Left lung (tissue), 4 donors: ENCODE measurements at regions not wholly inside any gene's neighbourhood (a gene's known extent, or its start where the extent isn't known, plus 50 kb on each side); places are given as distances from the start of the nearest gene placed in this dataset.

Experiments used
- ATAC-seq: fragments of 200-7000 bp; cut with Tn5 transposase; one replicate; pipeline ENCODE4 v1.9.1; 2020; ENCODE audit warnings: moderate library complexity
- DNase-seq, 4 donors: peaks; one replicate each; pipeline ENCODE4 v3.0.0-alpha.2; 2013 to 2020
- H3K27ac ChIP-seq, 2 donors: fragments of 200-600 bp; sonication (generic) in 1 of 2; one replicate each; pipeline versions ENCODE4 v1.5.0 to v1.8.0; 2020 to 2021
- H3K27me3 ChIP-seq, 2 donors: fragments of 200-600 bp; sonication (generic) in 1 of 2; one replicate each; pipeline versions ENCODE4 v1.5.0 to v1.8.0; 2020 to 2021
- H3K36me3 ChIP-seq, 2 donors: fragments of 200-600 bp; sonication (generic) in 1 of 2; one replicate each; pipeline versions ENCODE4 v1.5.0 to v1.8.0; 2020 to 2021
- H3K4me1 ChIP-seq, 2 donors: fragments of 200-600 bp; one replicate each; pipeline ENCODE4 v1.8.0; 2021
- H3K4me3 ChIP-seq, 2 donors: fragments of 200-600 bp; sonication (generic) in 1 of 2; one replicate each; pipeline versions ENCODE4 v1.5.0 to v1.8.0; 2020 to 2021; ENCODE audit warnings: mild to moderate bottlenecking in 1 of 2
- H3K9me3 ChIP-seq, 2 donors: fragments of 200-600 bp; sonication (generic) in 1 of 2; one replicate each; pipeline versions ENCODE4 v1.5.0 to v1.8.0; 2020 to 2021
- CTCF ChIP-seq, 2 donors: fragments of 200-600 bp; sonication (generic) in 1 of 2; IDR thresholded peaks; one replicate each; pipeline versions ENCODE4 v1.5.0 to v1.8.0; 2021; ENCODE audit warnings: antibody characterized with exemption in 2 of 2
- intact Hi-C, 2 donors: fragments of 100-400 bp; cut with DNase I; formaldehyde crosslinking; loops; one replicate each; pipeline versions ENCODE4 v1.11.2 to v1.14.2; 2022
- donor health status: DM: no; HTN: yes; CAD: no.
- donor health status: DM: no; HTN: no; CAD: no.

GRCh38 chr20:17786221-17786718, 86.5 kb downstream of the BANF2 start:
- no peak for TF ChIP-seq CTCF (IDR thresholded peaks at IDR 0.05)
- ATAC-seq (peak; percentile 21), DNase-seq (no peak)
- Histone ChIP-seq H3K4me3 (no peak overlapping the region), H3K27ac (peak overlapping the region in 1 of 2 donors; percentile 13), H3K36me3 (no peaks in the 10 kb centered on the region), H3K27me3 (no peaks in the 10 kb centered on the region), H3K9me3 (no peaks in the 10 kb centered on the region), H3K4me1 (peaks cover 5 to 6% of the 10 kb centered on the region in 2 donors)
- intact Hi-C loops: no loop called here
